Upper lobe of left lung (tissue), 4 donors: ENCODE measurements at regions not wholly inside any gene's neighbourhood (a gene's known extent, or its start where the extent isn't known, plus 50 kb on each side); places are given as distances from the start of the nearest gene placed in this dataset.

Experiments
- CTCF ChIP-seq, 6 experiments: fragments of 450-650 bp in 4 of 6; fragments of 200-600 bp in 2 of 6; sonication (generic) in 2 of 6; IDR thresholded peaks; one replicate each; pipeline ENCODE4 v1.5.1; 2016 to 2019; ENCODE audit warnings: antibody characterized with exemption in 6 of 6
- EP300 ChIP-seq, 4 donors: sonication (generic); formaldehyde crosslinking; IDR thresholded peaks; one replicate each; pipeline ENCODE4 v1.5.1; 2017; ENCODE audit warnings: antibody characterized with exemption in 4 of 4, control low read depth in 2 of 4
- POLR2A ChIP-seq, 4 donors: fragments of 450-650 bp; IDR thresholded peaks; one replicate each; pipeline ENCODE4 v1.5.1; 2016 to 2017; ENCODE audit warnings: antibody characterized with exemption in 4 of 4, mild to moderate bottlenecking in 2 of 4
- POLR2AphosphoS5 ChIP-seq, 2 donors: sonication (generic); formaldehyde crosslinking; IDR thresholded peaks; one replicate each; pipeline ENCODE4 v1.5.1; 2017; ENCODE audit warnings: antibody characterized with exemption in 2 of 2

GRCh38 chr5:159440235-159440634 is 109.9 kb upstream of the IL12B start:
- TF ChIP-seq CTCF (IDR thresholded peaks at IDR 0.05) (no peak), POLR2A (IDR thresholded peaks at IDR 0.05) (no peak), EP300 (IDR thresholded peaks at IDR 0.05) (no peak), POLR2AphosphoS5 (IDR thresholded peaks at IDR 0.05) (no peak)
